Stimulated activated CD4-positive, alpha-beta T cell treated with anti-CD3 and anti-CD28 coated beads, Interleukin-2, amount 100 ng/mL, for 48 hours (primary cell): ENCODE measurements at regions not wholly inside any gene's neighbourhood (a gene's known extent, or its start where the extent isn't known, plus 50 kb on each side); places are given as distances from the start of the nearest gene placed in this dataset.
"Not testable (repeated sequence)": the region's sequence is repeated elsewhere in the genome, so short reads cannot be mapped to it uniquely, and the experiment has no call there.

Experiments used
- DNase-seq, 2 donors: peaks; one replicate each; pipeline ENCODE4 v3.0.0-alpha.2; 2020

DNA sequence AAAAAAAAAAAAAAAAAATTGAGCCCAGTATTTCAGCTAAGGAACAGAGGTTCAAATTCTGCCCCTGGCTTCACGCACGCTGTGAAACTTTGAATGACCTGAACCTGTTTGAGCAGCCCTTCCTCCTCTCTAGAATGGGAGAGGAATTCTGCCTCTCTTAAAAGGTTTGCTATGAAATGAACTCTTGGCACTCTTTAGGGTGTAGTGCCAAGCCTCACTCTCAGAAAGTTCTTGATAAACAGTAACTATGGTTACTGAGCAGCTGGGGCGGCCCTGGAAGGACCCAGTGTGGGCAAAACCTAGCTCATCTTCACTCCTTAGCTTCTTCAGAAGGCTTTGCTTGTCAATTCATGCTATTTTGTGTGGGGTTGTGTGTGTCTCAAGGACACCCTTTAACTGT, 73.7 kb downstream of the GEMIN8 start:
- no peak for DNase-seq

DNA sequence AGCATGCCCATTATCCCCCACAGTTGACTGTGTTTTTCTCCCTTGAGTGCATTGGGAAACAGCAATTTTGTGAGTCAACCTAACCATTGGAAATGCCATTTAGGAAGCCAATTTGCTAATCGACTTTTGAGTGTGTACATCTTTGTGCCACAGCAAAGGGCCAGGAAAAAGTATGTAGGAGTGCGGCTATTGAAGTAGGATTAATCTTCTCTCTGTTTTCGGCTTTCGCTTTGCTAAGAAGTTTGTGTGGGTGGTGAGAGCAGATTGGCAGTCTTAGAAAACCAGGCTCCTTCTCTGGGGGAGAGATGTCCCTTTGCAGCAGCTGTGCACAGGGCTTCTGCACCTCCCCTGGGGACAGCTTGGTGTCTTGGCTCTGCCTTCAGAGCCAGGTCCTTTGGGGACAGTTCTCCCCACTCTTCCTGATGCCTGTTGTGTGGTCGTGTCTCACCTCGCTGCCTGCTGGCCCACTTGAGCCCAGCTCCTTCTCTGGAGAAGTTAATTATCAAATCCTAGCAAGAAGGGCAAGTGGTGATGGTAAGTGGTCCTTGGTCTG, 74.5 kb downstream of the GEMIN8 start:
- DNase-seq: no peak

DNA sequence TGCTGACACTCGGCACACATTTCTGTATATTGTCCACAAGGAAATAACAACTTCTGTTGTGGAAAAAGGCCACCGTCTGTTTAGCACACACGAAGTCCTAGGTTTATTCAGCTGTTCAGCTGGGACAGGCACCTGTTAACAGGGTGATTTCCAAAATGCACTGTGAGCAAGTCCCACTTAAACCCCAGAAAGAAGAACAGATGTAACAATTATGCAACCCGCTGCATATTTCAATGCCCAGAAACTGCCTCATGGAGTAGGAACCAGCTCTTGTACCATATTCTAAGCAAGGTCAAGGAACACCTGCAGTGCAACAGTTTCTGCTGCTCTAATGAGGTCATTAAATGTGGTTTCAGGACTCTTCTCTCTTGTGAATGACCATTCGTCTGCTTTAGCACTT, 77.1 kb downstream of the GEMIN8 start:
- no peak for DNase-seq

DNA sequence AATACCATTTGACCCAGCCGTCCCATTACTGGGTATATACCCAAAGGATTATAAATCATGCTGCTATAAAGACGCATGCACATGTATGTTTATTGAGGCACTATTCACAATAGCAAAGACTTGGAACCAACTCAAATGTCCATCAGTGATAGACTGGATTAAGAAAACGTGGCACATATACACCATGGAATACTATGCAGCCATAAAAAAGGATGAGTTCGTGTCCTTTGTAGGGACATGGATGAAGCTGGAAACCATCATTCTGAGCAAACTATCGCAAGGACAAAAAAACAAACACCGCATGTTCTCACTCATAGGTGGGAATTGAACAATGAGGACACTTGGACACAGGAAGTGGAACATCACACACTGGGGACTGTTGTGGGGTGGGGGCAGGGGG, 83.5 kb downstream of the GEMIN8 start:
- not testable (repeated sequence) for DNase-seq

DNA sequence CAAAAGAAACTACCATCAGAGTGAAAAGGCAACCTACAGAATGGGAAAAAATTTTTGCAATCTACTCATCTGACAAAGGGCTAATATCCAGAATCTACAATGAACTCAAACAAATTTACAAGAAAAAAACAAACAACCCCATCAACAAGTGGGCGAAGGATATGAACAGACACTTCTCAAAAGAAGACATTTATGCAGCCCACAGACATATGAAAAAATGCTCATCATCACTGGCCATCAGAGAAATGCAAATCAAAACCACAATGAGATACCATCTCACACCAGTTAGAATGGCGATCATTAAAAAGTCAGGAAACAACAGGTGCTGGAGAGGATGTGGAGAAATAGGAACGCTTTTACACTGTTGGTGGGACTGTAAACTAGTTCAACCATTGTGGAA, 83.9 kb downstream of the GEMIN8 start:
- DNase-seq: not testable (repeated sequence)

DNA sequence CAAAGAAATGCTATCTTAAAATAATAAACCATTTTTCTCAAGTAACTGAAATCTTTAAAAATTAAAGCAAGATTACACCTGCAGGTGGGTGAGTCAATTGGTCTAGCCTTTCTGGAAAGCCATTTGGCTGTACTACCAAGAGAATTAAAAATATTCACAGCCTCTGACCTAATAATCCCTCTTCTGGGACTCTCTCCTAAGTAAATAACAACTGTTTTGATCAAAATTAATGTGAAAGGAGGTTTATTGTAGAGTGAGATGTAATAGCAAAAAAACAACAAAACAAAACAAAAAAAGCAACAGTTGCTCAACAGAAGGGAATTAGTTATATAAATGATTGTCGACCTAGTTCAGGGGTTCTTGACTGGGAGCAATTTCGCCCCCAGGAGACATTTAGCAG, 89.0 kb downstream of the GEMIN8 start:
- no peak for DNase-seq

DNA sequence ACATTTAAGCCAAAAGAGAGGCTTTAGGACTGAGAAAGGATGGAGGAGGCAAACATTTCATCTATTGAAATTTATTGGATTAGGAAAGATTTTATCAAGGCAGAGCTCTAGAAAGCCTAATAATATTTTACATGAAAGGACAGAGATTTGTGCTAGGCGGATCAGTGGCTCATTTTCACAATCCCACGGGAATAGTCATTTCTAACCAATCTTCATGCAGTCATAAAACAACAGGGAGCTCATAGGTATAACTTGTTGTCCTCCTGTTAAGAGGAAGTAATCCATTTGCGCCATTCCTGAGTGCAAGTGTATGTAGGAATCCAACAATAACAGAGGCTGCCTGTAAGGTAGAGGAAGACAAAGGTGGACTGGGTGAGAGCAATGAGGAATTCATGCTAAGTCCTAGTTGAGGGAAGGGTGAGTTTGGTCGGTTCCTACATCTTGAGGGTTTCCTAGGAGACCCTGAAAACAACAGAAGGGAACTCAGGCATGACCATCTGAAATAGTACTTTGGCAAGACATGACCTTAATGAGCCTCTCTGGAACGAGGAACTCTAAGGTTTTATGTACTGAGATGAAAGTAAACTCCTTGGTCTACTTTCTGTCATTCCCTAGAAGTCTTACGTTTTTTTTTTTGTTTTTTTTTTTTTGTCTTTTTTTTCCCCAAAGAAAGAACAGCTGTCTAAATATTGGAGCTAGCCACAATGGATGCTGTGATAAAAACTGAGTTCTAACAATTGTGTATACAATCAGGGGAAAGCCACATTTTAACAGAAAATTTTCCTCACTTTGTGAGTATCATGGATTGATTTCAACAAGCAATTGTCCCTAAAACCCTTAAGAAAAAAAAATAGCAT, 89.7 kb downstream of the GEMIN8 start:
- DNase-seq: no peak

DNA sequence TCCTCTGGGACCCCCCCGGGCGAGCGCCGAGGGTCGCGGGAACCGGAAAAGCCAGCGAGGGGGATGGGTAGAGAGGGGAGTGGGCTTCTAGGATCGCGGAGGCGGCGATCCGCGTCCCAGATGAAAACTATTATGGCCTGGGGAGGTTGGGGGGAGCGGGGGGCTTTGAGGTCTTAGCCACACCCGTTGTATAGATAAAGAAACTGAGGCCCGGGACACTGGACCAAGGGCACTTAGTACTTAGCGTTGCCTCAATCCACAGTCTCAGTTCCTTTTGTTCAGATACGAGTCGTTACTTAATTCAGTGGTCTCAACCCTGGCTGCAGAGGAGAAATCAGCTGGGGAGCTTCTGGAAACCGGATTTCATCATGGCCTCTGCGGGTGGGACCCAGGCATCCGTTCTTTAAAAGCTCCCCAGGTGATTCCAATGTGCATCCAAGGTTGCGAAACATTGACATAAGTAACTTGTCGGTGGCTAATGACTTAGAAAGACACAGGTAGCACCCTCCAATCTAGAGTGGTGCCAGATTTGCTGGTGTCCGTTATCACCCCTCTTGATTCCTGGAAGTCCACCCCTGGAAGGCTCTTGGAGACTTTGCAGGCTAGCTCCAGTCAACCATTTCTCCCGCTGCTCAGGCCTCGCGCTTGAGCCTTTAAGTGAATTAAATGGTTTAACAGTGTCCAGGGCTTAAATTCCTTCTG, 90.7 kb downstream of the GEMIN8 start:
- no peak for DNase-seq

DNA sequence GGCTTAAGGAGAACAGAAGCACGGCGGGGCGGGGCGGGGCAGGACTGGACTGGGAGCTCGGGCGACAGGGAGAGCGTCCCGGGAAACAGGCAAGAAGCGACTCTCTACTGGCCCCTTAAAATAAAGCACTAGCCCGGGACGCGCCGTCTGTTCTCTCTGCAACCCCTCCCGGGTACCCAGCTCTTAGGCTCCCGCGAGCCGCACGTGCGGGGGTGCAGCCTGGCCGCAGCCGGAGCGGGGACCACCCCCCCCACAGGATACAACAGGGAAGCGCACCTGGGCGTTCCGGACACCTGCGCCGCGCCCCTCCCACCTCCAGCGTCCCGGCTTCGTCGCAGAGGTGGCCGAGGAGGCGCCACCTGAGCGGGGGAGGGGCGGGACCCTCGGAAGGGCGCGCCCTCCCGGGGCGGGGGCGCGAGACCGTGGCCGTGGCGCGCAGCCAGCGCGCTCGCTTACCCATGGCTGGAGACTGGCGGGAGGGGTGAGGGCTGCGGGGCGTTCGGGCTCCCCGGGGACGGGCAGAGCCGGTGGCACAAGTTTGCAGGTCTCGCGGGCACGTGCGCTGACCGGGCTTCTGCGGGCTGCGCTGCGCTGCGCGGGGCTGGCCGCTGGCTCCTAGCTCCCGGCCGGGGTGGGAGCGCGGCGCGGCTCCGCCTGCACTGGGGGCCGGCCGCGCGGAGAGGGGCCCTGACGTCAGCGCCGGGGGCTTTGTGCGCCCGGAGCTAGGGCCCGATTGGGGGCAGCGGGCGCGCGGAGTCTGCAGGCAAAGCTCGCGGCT, 91.5 kb downstream of the GEMIN8 start:
- no peak for DNase-seq

DNA sequence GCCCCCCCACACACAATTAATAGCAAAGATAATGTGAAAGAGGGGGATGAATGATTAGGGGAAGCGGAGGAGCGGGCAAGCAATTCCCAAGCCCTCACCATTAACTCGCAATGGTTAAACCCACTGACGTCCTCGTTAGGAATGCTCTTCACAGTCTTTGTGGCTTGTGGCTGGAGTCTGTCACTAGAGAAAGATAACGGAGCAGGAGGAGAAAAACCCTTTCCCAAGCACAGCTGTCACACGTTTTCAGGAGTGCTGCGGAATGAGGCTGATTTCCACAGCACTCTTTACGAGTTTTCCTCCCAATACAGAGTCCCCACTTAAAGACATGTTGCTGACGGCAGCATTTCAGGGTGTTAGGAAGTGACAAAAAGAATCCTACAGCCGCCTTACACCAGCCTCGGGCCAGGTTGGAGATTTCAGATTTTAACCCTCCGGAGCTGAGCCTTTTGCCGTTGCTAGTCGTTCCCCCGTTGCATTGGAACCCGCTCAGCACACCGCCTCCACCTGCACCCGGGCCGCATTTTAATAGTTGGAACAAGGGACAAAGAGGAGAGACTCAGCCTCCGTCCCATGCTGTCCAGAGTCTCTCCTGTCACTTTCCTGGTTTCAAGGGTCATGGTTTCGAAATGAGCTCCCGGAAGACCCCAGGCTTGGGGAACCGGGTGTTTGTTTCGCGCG, 92.2 kb downstream of the GEMIN8 start:
- DNase-seq: no peak

DNA sequence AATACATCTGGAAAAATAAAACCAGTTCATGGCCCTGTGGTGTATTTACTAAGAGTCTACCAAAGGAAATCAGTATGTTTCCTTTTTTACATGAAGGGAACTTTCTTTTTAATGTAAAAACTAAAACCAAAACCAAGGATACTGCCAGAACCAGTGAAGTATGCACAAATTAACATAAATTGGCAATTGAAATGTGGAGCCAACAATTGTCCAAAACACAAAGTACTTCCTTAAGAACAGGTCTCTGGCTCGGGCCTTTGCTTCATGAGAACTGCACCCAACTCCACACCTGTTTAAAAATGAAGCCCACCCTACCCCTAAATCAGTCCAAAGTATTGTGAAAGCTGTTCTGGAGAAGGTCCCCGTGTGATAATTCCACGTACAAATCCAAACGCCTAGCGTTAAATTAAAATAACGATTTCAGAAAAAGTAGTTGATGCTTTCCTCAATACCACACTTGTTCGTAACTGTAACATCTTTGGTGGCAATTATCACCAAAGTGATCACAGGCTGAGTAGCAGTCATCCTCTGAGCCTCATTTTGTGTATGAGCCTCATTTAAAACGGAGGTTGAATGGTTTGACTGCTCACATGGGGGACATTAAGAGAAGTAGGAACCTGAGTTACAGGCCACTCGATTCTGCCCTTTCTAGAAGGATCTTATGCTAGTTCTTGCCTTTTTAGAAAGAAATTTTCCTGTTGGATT, 93.0 kb downstream of the GEMIN8 start:
- DNase-seq: no peak

DNA sequence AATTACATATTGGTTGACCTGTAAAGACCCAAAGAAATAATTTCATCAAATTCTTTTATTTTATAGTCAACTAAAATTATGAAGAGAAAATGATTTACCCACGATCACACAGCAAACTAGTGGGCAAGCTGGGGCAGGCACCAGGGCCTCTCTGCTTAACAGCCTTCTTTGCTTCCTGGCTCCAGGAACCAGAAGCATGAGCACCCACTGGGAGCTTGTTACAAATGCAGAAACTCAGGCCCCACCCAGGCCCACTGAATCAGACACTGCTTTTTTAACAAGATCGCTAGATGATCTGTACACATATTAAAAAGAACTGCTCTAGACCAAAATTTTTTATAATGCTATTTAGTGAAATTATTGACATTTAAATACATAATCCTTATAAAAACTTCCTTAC, 95.0 kb downstream of the GEMIN8 start:
- DNase-seq: no peak

DNA sequence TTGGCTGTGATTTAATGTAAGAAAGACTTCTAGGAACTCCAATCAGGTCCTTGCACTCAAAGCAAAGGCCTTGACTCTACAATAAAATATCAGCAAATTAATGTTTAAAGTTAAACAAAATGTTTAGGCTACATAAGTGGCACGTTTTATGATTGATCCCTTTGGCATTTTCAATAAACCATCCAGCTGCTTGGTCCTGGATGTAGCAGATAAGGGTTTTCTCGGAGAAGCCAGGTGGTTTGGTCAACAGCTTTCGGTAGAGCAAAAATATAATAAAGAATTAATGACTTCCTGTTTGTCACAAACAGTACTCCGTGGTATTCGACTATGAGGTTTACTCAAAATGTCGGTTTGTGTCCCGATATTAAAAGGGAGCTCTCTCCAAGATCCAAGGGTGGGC, 95.8 kb downstream of the GEMIN8 start:
- DNase-seq: no peak

DNA sequence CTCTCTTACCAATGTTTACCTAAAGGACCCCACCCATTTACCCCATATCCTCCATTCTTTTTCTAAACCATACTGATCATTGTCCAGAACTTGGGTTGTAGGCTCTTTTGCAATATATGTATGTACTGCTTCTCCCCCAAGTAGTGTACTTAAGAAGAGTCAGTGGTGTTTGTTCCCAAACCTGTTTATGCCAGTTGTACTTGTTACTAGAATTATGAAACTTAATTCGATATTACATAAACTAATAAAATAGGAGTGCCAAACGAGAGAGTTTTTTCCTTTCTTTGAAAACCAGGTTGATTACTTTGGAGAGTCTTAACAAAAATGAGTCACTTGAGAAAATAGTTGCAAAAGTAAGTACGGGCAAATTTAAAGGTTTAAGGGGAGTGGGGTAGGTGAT, 96.3 kb downstream of the GEMIN8 start:
- no peak for DNase-seq

DNA sequence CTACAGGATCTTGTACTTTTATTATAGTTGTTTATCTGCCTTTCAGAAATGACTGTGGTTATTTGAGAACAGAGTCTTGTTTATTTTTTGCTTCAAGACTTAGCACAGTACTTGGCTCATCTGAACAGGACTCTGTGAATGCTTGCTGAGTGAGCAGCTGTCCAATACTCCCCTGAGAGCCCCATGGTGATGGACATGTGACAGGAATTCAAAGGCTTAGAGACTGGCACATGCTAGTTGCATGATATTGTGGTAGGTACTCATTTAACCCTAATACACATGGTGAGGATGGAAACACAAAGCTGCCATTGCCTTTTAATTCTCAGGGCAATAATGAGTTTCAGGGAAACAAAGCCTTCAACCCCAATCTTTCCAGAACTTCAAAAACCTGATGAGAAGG, 97.3 kb downstream of the GEMIN8 start:
- DNase-seq: no peak

DNA sequence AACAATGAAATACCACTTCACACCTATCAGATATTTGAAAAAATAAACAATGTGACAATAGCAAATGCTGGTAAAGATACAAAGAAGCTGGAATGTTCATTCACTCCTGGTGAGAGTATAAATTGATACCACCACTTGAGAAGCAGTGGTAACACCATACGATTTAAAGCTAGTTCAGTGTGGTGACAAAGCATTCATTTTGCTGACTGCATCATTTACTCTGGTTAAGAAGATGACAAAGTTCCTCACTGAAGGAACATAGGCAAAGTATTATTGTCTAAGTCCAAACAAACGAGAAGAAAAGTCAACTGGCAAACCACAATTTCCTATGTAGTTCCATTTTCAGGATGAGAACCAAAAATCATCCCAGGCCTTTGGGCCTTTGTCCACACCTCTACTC, 102.5 kb downstream of the GEMIN8 start:
- no peak for DNase-seq

DNA sequence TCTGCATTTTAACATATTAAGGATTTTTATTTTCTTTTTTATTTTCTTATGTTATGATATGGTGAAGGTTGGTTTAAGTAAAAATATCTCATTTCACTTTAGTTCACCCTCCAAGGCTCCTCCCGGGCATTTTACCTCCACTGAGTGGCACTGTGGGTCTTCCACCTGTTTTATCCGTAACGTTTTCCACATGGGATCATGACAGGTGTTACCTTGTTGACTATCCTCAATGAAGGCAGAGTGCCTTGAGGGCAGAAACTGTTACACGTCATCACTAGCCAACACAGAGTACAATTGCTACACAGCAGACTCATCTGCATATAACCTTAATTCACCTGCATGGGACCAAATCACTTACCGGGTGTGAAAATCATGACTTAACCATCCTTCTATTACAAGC, 105.8 kb downstream of the GEMIN8 start:
- no peak for DNase-seq

DNA sequence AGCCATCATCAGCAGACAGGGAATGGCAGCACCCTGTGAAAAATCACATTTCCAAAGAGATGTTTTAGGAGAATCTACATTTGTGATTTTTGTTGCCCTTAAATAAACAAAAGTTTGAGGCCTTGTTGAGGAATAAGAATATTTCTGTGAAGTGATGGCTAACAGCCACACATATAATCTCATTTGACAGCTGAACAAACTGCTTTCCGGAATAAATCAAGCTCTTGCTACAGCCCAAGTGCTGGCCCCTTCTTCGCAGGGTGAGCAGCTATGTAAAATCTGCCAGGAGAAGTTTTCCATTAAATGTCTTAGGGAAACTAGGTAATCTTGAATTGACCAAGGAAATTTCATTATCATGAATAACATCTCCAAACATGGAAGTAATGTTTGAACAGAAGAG, 106.4 kb upstream of the GPM6B start:
- no peak for DNase-seq

DNA sequence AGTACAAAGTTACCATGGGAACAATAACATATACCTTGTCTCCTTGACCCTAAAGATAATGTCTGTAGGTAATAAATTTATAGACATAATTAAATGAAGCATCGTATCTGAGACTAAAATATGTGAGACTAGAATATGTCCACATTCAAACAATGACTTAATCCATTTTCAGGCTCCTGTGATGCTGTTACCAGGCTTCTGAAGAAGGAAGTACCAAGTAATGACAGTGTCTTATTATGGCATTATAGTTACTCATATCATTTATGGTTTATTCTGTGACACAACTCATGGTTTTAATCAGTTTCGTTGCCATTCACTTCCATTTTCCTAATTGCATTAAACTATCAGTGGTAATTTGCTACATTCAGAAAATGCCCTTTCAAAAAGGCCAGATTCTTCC, 100.6 kb upstream of the GPM6B start:
- no peak for DNase-seq

DNA sequence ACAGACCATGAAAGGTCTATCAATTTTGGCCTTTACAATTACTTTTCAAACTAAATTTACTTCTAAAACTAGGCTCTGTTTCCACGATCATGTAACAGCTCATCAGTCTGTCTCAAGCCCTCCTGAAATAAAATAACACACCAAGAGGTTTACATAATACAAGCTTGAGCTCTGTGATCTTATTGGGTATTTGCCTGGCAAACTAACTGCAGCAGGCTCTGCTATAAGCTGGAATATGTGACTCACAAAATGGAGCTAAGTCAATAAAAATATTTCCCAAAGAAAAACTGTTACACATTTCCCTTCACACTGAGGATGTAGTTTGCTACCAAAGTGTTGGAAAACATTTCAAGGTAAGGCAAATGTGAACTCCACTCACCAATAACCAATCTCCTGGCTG, 94.7 kb upstream of the GPM6B start:
- DNase-seq: no peak

DNA sequence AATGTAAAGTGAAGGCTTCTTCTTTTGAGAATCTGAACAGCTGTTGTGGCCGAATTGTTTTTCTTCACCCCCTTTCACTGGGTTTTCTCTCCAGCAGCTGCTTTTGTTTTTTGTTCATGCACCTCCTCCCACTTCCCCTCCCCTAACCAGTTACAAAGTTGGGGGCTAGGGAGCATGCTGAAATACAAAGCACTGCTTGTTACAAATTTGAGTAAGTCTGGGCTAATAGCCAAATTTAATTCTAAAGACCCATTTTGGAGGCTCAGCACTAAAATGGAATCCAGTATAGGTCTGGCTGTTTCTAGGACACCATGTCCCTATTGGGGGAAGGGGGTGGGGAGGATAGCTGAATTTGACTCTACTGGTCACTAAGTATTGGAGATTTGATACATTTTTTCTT, 89.2 kb upstream of the GPM6B start:
- DNase-seq: no peak

DNA sequence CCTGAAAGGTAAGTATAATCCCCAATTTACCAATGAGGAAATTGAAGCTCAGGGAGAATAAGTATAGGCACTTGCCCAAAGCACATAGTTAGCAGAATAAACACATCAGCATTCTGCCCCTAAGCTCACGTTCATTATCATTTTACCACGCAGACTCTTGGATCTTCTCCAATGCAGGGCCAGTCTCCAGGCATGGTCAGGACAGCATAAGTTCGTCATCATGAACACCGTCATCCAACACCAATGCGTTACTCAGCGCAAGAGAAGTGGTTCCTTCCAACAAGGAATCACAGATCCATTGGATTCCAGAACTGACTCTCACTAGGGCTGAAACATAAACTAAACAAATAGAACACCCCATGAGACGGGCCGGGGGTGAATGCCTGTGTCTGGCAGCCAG, 86.5 kb upstream of the GPM6B start:
- DNase-seq: no peak
